Muscle layer of duodenum (tissue), 2 donors: ENCODE measurements at regions not wholly inside any gene's neighbourhood (a gene's known extent, or its start where the extent isn't known, plus 50 kb on each side); places are given as distances from the start of the nearest gene placed in this dataset.
"Not testable (repeated sequence)": the region's sequence is repeated elsewhere in the genome, so short reads cannot be mapped to it uniquely, and the experiment has no call there.

Experiments used
- H3K27ac ChIP-seq: one replicate; pipeline ENCODE4 v1.7.0; 2013; ENCODE audit warnings: mild to moderate bottlenecking, low read length
- H3K27me3 ChIP-seq: one replicate; pipeline ENCODE4 v1.7.0; 2013; ENCODE audit warnings: low read depth, mild to moderate bottlenecking, control low read depth, low read length
- H3K36me3 ChIP-seq, 2 donors: one replicate each; pipeline ENCODE4 v1.7.0; 2013; ENCODE audit warnings: low read length in 2 of 2, control low read depth in 1 of 2, mild to moderate bottlenecking in 1 of 2; ENCODE audit not compliant: insufficient read depth in 2 of 2, control insufficient read depth in 1 of 2
- H3K4me1 ChIP-seq, 2 donors: one replicate each; pipeline ENCODE4 v1.7.0; 2013; ENCODE audit warnings: low read length in 2 of 2, mild to moderate bottlenecking in 2 of 2, control low read depth in 1 of 2, moderate library complexity in 1 of 2; ENCODE audit not compliant: insufficient read depth in 2 of 2, control insufficient read depth in 1 of 2
- H3K4me3 ChIP-seq, 2 donors: one replicate each; pipeline ENCODE4 v1.7.0; 2013; ENCODE audit warnings: low read length in 2 of 2, low read depth in 1 of 2, mild to moderate bottlenecking in 1 of 2
- H3K9me3 ChIP-seq, 2 donors: one replicate each; pipeline ENCODE4 v1.7.0; 2013; ENCODE audit warnings: low read length in 2 of 2, control low read depth in 1 of 2, mild to moderate bottlenecking in 1 of 2; ENCODE audit not compliant: control insufficient read depth in 1 of 2
- donor health status: healthy.

DNA sequence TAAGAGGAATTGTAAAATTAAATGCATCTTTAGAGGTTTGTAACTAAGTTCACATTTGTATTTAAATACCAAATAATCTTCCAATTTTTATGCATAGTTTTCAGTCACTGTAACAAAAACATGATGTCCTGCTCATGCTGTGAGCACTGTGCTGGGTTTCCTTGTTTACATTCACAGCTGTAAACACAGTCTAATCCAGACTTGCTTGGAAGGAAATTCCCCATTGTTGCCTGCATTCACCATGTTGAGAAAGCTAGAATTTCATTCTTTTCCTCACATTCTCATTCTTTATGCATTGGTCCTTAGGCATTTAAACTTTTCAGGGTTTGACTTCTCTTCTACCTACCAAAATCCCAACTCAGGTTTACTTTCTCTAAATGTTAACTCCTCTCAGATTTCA lies 242.0 kb upstream of the TBX18 start:
- Histone ChIP-seq H3K27me3 (no peaks in the 10 kb centered on the region), H3K27ac (no peak overlapping the region), H3K9me3 (no peaks in the 10 kb centered on the region)

GRCh38 chr6:85005494-85005893 lies 241.1 kb upstream of the TBX18 start:
- no peaks in the 10 kb centered on the region for H3K4me1 ChIP-seq
- no peak overlapping the region for H3K4me3 ChIP-seq
- H3K27me3 ChIP-seq, result no peaks in the 10 kb centered on the region
- H3K36me3 ChIP-seq, result no peaks in the 10 kb centered on the region
- no peaks in the 10 kb centered on the region for H3K9me3 ChIP-seq
- H3K27ac ChIP-seq, result no peak overlapping the region

More for the DNA sequence above, 242.0 kb upstream of the TBX18 start:
- Histone ChIP-seq H3K36me3 (no peaks in the 10 kb centered on the region), H3K4me3 (no peak overlapping the region), H3K4me1 (no peaks in the 10 kb centered on the region)

DNA sequence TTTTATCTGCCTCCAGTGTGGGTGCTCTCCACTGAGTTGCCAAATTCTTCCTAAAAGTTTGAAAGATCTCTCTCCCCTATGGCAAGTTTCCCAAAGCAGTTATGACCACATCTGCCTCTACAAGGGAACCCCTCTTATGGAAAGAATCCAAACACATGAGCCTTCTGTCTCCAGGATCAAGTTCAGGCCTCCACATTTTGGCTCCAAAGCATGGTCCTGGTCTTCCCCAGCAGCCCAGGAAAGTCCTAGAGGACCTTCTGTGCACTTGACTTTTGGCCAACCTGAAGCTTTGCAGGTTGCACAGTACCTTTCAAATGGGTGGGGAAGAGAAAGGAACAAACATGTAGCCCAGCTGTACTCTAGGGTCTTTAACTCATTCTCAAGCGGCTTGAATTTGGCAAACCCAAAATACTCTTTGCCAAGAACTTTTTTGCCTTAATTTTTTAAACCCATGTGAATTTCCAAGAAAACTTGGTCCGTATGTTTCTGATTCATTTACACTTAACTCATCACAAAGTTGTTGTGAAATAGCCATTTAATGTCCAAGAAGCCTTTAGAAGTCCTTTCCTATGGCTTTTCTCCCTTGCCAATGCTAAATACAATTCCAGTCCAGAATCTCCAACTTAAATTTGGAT lies 240.1 kb upstream of the TBX18 start:
- Histone ChIP-seq H3K27me3 (no peaks in the 10 kb centered on the region), H3K4me1 (no peaks in the 10 kb centered on the region), H3K36me3 (no peaks in the 10 kb centered on the region), H3K9me3 (no peaks in the 10 kb centered on the region), H3K27ac (no peak overlapping the region), H3K4me3 (no peak overlapping the region)

DNA sequence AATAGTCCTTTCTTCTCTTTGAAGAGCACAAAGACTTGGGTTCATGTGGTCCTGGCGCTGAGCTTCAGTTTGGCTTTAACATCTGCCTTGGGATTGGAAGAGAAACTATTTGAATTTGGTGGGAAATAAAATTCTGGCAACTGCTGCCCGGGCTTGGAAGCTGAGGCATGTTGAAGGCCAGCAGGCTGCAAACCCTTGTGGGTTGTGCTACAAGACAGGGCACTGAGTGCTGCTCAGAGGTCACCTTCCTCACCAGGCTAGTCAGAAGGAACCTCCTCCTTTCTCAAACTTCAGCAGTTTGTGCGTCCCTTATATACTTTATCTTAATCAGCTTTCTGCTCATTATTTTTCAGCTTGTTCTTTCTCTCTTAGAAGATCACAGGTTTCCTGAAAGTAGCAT lies 238.4 kb upstream of the TBX18 start:
- no peaks in the 10 kb centered on the region for H3K36me3 ChIP-seq
- H3K4me1 ChIP-seq, result no peaks in the 10 kb centered on the region
- no peaks in the 10 kb centered on the region for H3K9me3 ChIP-seq
- no peak overlapping the region for H3K4me3 ChIP-seq
- no peak overlapping the region for H3K27ac ChIP-seq
- H3K27me3 ChIP-seq, result no peaks in the 10 kb centered on the region

GRCh38 chr6:85000001-85000400 lies 235.6 kb upstream of the TBX18 start:
- no peaks in the 10 kb centered on the region for H3K9me3 ChIP-seq
- no peaks in the 10 kb centered on the region for H3K36me3 ChIP-seq
- H3K4me1 ChIP-seq, result no peaks in the 10 kb centered on the region
- H3K27ac ChIP-seq, result no peak overlapping the region
- H3K4me3 ChIP-seq, result no peak overlapping the region
- H3K27me3 ChIP-seq, result no peaks in the 10 kb centered on the region

GRCh38 chr6:84998223-84998622 lies 233.8 kb upstream of the TBX18 start:
- Histone ChIP-seq H3K9me3 (no peaks in the 10 kb centered on the region), H3K36me3 (no peaks in the 10 kb centered on the region), H3K27me3 (no peaks in the 10 kb centered on the region), H3K4me3 (no peak overlapping the region), H3K27ac (no peak overlapping the region), H3K4me1 (no peaks in the 10 kb centered on the region)

DNA sequence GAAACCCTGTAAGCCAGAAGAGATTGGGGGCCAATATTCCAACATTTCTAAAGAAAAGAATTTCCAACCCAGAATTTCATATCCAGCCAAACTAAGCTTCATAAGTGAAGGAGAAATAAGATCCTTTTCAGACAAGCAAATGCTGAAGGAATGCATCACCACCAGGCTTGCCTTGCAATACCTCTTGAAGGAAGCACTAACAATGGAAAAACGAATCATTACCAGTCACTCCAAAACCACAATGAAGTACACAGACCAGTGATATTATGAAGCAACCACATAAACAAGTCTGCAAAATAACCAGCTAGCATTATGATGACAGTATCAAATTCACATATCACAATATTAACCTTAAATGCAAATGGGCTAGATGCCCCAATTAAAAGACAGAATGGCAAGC lies 224.4 kb upstream of the TBX18 start:
- not testable (repeated sequence) for H3K27me3 ChIP-seq, H3K4me3 ChIP-seq, H3K36me3 ChIP-seq, H3K4me1 ChIP-seq, H3K27ac ChIP-seq
- peaks cover 0 to 14% of the 10 kb centered on the region in 2 donors for H3K9me3 ChIP-seq

DNA sequence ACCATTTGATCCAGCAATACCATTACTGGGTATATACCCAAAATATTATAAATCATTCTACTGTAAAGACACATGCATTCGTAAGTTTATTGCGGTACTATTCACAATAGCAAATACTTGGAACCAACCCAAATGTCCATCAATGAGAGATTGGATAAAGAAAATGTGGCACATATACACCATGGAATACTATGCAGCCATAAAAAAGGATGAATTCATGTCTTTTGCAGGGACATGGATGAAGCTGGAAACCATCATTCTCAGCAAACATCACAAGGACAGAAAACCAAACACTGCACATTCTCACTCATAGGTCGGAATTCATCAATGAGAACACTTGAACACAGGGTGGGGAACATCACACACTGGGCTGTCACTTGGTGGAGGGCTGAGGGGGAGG lies 221.1 kb upstream of the TBX18 start:
- H3K27ac ChIP-seq, H3K27me3 ChIP-seq, H3K36me3 ChIP-seq, H3K4me1 ChIP-seq, H3K4me3 ChIP-seq: not testable (repeated sequence)
- H3K9me3 ChIP-seq, result peaks cover 0 to 14% of the 10 kb centered on the region in 2 donors

DNA sequence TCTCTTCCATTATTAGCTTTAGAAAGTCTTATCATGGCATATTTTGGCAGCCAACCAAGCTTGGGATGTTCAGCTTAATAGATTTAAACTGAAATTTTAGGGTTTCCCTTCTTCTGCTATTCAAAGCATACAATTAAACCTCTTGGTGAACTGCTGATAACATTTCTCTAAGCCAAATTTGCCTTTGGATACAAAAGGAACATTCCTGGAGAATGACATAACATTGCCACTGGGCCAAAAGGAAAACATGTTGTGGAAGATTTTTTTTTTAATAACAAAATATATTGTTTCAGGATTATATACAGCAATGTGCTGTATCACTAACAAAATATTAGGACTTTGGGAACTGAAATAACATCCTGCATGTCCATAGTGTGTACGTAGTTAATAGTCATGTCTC lies 215.1 kb upstream of the TBX18 start:
- Histone ChIP-seq H3K9me3 (no peaks in the 10 kb centered on the region), H3K27ac (no peak overlapping the region), H3K4me1 (no peaks in the 10 kb centered on the region), H3K4me3 (no peak overlapping the region), H3K27me3 (no peaks in the 10 kb centered on the region), H3K36me3 (no peaks in the 10 kb centered on the region)

GRCh38 chr6:84977363-84977705 lies 212.9 kb upstream of the TBX18 start:
- H3K36me3 ChIP-seq, result no peaks in the 10 kb centered on the region
- H3K4me3 ChIP-seq, result no peak overlapping the region
- H3K27ac ChIP-seq, result no peak overlapping the region
- H3K4me1 ChIP-seq, result no peaks in the 10 kb centered on the region
- H3K27me3 ChIP-seq, result no peaks in the 10 kb centered on the region
- no peaks in the 10 kb centered on the region for H3K9me3 ChIP-seq

- H3K27ac ChIP-seq, result no peak overlapping the region
- H3K9me3 ChIP-seq, result no peaks in the 10 kb centered on the region
- no peaks in the 10 kb centered on the region for H3K4me1 ChIP-seq
- H3K4me3 ChIP-seq, result no peak overlapping the region
- no peaks in the 10 kb centered on the region for H3K36me3 ChIP-seq
- no peaks in the 10 kb centered on the region for H3K27me3 ChIP-seq
Measured at GRCh38 chr6:84976526-84977362, 212.3 kb upstream of the TBX18 start.

DNA sequence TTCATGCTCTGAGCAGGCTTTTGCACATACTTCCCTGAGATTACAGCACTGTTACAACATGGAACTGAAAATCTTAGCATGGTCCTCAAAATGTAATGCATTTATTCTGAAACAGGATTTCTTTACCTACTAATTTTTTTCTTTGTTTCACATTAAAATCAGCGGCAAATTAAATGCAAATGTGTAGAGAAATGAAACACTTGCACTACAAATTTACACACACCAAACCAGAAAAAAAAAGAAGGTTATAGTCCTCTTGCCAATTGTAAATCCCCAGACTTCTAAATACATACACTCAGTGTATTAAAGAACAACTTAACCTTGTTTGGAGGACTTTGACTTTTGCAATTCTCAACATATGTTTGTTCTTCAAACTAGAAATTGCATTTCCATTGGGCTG lies 210.9 kb upstream of the TBX18 start:
- no peak overlapping the region for H3K4me3 ChIP-seq
- H3K27ac ChIP-seq, result no peak overlapping the region
- no peaks in the 10 kb centered on the region for H3K9me3 ChIP-seq
- H3K36me3 ChIP-seq, result no peaks in the 10 kb centered on the region
- H3K27me3 ChIP-seq, result no peaks in the 10 kb centered on the region
- no peaks in the 10 kb centered on the region for H3K4me1 ChIP-seq
